ENCODE measurements at regions not wholly inside any gene's neighbourhood (a gene's known extent, or its start where the extent isn't known, plus 50 kb on each side); places are given as distances from the start of the nearest gene placed in this dataset.

- TF ChIP-seq CTCF (IDR thresholded peaks at IDR 0.05; ENCODE audit: borderline replicate concordance, insufficient read depth, low read depth, low read length), result no peak
- H3K4me3 ChIP-seq (ENCODE audit: low read depth, low read length), result no peak overlapping the region
These were observed 1316.5 kb downstream of the BRD1 start for GRCh38 chr22:48511211-48511610.

- no peak for TF ChIP-seq CTCF (IDR thresholded peaks at IDR 0.05; ENCODE audit: borderline replicate concordance, insufficient read depth, low read depth, low read length)
- no peak overlapping the region for H3K4me3 ChIP-seq (ENCODE audit: low read depth, low read length)
These were observed 1317.1 kb downstream of the BRD1 start for GRCh38 chr22:48510599-48510998.

GRCh38 chr22:48507595-48508350 is 1319.9 kb downstream of the BRD1 start:
- no peak overlapping the region for H3K4me3 ChIP-seq (ENCODE audit: low read depth, low read length)
- no peak for TF ChIP-seq CTCF (IDR thresholded peaks at IDR 0.05; ENCODE audit: borderline replicate concordance, insufficient read depth, low read depth, low read length)

- no peak overlapping the region for H3K4me3 ChIP-seq (ENCODE audit: low read depth, low read length)
- no peak for TF ChIP-seq CTCF (IDR thresholded peaks at IDR 0.05; ENCODE audit: borderline replicate concordance, insufficient read depth, low read depth, low read length)
These were observed 1320.5 kb downstream of the BRD1 start for GRCh38 chr22:48507171-48507570.

- no peak overlapping the region for H3K4me3 ChIP-seq (ENCODE audit: low read depth, low read length)
- TF ChIP-seq CTCF (IDR thresholded peaks at IDR 0.05; ENCODE audit: borderline replicate concordance, insufficient read depth, low read depth, low read length), result no peak
These were observed 1321.0 kb downstream of the BRD1 start for GRCh38 chr22:48506506-48507145.

GRCh38 chr22:48505891-48506290 is 1321.8 kb downstream of the BRD1 start:
- no peak for TF ChIP-seq CTCF (IDR thresholded peaks at IDR 0.05; ENCODE audit: borderline replicate concordance, insufficient read depth, low read depth, low read length)
- no peak overlapping the region for H3K4me3 ChIP-seq (ENCODE audit: low read depth, low read length)
